ENCODE measurements at regions not wholly inside any gene's neighbourhood (a gene's known extent, or its start where the extent isn't known, plus 50 kb on each side); places are given as distances from the start of the nearest gene placed in this dataset.

DNA sequence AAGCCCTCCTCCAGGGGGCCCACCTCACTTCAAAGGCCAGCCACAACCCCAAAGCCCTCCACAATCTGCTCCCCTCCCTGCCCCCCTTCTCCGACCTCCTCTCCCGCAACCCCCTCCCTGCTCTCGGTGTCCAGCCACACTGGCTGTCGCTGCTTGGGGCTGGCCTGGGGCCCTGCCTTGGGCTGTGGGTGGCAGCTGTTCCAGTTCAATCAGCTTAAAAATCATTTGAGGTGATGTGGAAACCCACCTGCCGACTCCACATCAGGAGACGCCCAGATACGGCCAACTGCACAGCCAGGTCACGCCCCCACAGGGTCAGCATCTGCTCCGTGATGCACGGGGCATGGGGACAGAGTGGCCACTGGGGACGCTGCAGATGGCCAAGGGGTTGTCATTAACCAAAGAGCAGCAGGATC is 107.0 kb upstream of the MVB12B start:
- TF ChIP-seq EZH2 (IDR thresholded peaks at IDR 0.05; ENCODE audit: low read length, missing control alignments) = no peak
- TF ChIP-seq, protein P1, sequence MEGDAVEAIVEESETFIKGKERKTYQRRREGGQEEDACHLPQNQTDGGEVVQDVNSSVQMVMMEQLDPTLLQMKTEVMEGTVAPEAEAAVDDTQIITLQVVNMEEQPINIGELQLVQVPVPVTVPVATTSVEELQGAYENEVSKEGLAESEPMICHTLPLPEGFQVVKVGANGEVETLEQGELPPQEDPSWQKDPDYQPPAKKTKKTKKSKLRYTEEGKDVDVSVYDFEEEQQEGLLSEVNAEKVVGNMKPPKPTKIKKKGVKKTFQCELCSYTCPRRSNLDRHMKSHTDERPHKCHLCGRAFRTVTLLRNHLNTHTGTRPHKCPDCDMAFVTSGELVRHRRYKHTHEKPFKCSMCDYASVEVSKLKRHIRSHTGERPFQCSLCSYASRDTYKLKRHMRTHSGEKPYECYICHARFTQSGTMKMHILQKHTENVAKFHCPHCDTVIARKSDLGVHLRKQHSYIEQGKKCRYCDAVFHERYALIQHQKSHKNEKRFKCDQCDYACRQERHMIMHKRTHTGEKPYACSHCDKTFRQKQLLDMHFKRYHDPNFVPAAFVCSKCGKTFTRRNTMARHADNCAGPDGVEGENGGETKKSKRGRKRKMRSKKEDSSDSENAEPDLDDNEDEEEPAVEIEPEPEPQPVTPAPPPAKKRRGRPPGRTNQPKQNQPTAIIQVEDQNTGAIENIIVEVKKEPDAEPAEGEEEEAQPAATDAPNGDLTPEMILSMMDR (conservative IDR thresholded peaks at IDR 0.05 in 1 of 2, IDR thresholded peaks at IDR 0.05 in 1 of 2; ENCODE audit: low read depth in 1 of 2, low read length in 2 of 2) = no peak

Data from fibroblast of lung (primary cell).